OCI-M1 (cell line): ENCODE measurements at regions not wholly inside any gene's neighbourhood (a gene's known extent, or its start where the extent isn't known, plus 50 kb on each side); places are given as distances from the start of the nearest gene placed in this dataset.
"Not testable (repeated sequence)": the region's sequence is repeated elsewhere in the genome, so short reads cannot be mapped to it uniquely, and the experiment has no call there.

Source experiments
- DNase-seq: peaks from one replicate; lab custom pipeline; 2025; lab: John Stamatoyannopoulos, UW

GRCh38 chr9:38185647-38186403 lies 116.8 kb upstream of the SHB start:
- no peak for DNase-seq

DNA sequence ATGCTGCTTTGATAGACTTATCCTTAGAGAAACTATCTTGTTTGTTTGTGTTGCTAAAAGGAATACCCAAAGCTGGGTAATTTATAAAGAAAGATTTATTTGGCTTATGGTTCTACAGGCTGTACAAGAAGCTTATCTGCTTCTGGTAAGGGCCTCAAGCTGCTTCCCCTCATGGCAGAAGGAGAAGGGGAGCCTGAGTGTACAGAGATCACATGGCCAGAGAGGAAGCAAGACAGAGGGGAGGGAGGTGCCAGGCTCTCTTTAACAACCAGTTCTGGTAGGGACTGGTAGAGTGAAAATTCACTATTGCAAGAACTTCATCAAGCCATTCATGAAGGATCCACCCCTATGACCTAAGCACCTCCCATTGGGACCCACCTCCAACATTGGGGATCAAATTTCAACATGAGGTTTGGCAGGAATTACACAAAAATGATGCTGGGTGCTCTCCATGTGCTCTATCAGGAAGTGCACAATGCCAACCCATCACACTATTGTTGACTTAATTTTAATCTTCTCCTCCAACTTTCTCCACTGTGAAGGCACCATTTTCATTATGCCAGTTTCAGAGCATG lies 115.1 kb upstream of the SHB start:
- peak; percentile 45 for DNase-seq

- DNase-seq: peak; percentile 36
Observed at GRCh38 chr9:38182321-38182720, 113.3 kb upstream of the SHB start.

- no peak for DNase-seq
Observed at GRCh38 chr9:38181866-38182265, 112.8 kb upstream of the SHB start.

- DNase-seq: no peak
Observed at GRCh38 chr9:38181232-38181631, 112.2 kb upstream of the SHB start.

- no peak for DNase-seq
Observed at GRCh38 chr9:38180656-38181055, 111.6 kb upstream of the SHB start.

GRCh38 chr9:38179965-38180364 lies 110.9 kb upstream of the SHB start:
- DNase-seq: no peak

GRCh38 chr9:38178237-38178636 lies 109.2 kb upstream of the SHB start:
- DNase-seq: no peak

DNA sequence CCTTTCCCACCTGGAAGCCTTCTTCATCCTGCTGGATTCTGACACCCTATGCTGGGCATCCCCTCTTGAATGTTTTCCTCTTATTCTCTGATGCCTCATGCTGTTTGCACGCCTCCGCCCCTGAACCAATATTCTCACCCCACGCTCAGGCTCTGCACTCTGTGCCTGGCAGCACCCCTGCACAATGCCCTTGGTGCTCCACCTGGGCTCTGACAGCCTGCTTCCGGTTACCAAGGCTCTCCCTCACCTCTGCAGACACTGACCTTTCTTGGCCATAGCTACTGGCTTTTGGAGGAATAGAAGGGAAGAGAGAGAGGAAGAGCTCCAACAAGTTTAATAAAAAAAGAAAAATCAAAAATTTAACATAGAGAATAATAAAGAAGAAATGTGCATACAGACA lies 108.7 kb upstream of the SHB start:
- no peak for DNase-seq

GRCh38 chr9:38176251-38176650 lies 107.2 kb upstream of the SHB start:
- no peak for DNase-seq

DNA sequence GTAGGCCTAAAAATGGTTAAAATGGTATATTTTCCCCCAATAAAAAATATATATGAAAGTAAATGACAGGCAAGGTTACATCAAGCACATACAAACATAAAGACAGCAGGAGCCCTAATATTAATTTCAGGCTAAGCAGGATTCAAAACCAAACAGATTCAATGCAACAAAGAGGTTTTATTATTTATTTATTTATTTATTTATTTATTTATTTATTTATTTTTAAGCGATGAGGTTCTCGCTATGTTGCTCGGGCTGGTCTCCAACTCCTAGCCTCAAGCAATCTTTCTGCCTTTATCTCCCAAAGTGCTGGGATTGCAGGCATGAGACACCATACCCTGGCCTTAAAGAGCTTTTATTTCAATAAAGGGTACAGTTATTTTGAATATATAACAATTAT lies 106.4 kb upstream of the SHB start:
- no peak for DNase-seq

- no peak for DNase-seq
Observed at GRCh38 chr9:38172586-38172985, 103.6 kb upstream of the SHB start.

GRCh38 chr9:38171926-38172325 lies 102.9 kb upstream of the SHB start:
- DNase-seq: no peak

DNA sequence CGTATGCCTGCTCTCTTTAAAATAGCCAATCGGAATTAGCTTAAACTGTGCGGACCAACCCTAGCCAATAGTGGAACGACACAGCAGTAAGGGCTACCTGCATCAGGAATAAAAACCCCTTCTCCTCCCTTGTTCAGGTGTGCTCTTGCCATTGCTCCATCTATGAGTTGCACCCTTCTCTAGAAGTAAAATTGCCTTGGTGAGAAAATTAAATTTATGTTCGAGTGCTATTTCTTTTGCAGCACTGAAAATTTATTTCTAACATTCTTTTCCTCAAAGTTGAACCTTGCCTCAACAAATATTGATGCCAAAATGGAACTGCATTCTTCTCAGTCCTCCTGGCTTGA lies 102.5 kb upstream of the SHB start:
- no peak for DNase-seq

GRCh38 chr9:38170763-38171537 lies 101.9 kb upstream of the SHB start:
- peak; percentile 32 for DNase-seq

GRCh38 chr9:38170155-38170554 lies 101.1 kb upstream of the SHB start:
- DNase-seq: not testable (repeated sequence)

GRCh38 chr9:38166501-38166900 lies 97.5 kb upstream of the SHB start:
- no peak for DNase-seq

- DNase-seq: no peak
Observed at GRCh38 chr9:38164659-38165221, 95.7 kb upstream of the SHB start.

GRCh38 chr9:38163518-38163917 lies 94.5 kb upstream of the SHB start:
- no peak for DNase-seq

DNA sequence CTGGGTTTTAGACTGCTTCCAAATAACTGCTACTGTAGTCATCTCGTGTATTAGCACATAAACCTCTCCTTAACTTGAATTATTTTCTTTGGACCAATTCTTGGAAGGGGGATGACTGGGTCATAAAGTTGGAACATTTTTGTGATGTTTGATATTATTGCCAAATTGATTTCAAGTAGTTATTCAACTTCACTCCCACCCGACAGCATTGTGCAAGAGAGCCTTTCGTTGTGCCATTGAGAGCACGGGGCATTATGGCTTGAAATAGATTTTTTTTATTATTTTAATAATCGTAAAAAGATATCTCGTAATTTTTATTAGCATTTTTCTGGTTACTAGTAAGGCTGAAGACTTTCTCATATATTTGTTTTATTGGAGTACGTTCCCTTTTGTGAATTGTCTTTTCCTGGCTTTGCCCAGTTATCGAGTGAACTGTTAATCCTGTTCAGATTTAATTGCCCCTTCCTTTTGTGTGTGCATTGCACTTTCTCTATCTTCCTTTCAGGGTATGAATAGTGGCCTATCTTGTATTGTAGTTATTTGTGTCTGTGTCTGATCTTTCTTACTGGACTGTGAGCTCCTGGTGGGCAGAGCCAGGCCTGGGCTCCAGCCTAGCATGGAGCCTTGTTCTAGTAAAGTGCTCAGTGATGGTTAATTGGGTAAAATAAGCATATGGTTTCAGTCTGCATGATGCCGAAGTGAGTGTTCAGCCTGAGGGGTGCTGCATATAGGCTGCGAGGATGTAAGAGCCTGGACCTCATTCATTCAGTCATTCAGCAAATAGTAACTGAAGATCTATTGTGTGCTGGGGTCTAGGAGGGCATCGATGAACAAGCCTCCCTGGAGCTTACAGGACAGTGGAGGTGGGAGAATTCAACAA lies 93.5 kb upstream of the SHB start:
- no peak for DNase-seq

- peak; percentile 71 for DNase-seq
Observed at GRCh38 chr9:38160613-38161215, 91.7 kb upstream of the SHB start.

DNA sequence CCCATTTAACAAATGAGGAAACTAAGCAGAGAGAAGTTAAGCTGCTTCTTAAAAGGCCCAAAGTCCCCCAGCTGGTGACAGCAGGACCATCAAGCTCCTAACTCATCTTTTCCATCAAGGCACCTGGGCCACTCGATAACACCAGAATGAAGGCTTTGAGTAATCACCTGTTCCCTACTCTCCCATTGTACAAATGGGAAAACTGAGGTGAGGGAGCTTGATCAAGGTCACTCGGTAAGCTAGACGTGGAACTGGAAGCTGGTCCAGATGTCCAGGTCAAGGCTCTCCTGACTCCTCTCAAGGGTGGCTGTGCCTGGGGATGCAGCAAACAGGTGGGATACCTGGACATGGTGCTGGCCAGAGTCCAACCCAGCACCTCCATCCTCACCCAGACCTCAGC lies 90.6 kb upstream of the SHB start:
- DNase-seq: no peak
